ENCODE measurements at regions not wholly inside any gene's neighbourhood (a gene's known extent, or its start where the extent isn't known, plus 50 kb on each side); places are given as distances from the start of the nearest gene placed in this dataset.
"Not testable (repeated sequence)": the region's sequence is repeated elsewhere in the genome, so short reads cannot be mapped to it uniquely, and the experiment has no call there.

- Mint-ChIP-seq H3K9me3 (no peaks in the 10 kb centered on the region), H3K36me3 (ENCODE audit: low read depth) (no peaks in the 10 kb centered on the region), H3K4me1 (no peaks in the 10 kb centered on the region), H3K4me3 (no peak overlapping the region), H3K27ac (no peak overlapping the region), H3K27me3 (no peaks in the 10 kb centered on the region)
- DNase-seq (no peak), ATAC-seq (ENCODE audit: low read depth) (no peak)
- TF ChIP-seq CTCF (IDR thresholded peaks at IDR 0.05) = no peak
- POLR2A ChIA-PET = no interaction called here
- intact Hi-C loops (cut with micrococcal nuclease) = no loop called here
- CTCF ChIA-PET = no interaction called here
Measured at GRCh38 chr12:34233618-34234017, 211.3 kb downstream of the ALG10 start.

- intact Hi-C loops (cut with micrococcal nuclease) = no loop called here
- no peak for TF ChIP-seq CTCF (IDR thresholded peaks at IDR 0.05)
- Mint-ChIP-seq H3K27ac (no peak overlapping the region), H3K36me3 (ENCODE audit: low read depth) (no peaks in the 10 kb centered on the region), H3K27me3 (no peaks in the 10 kb centered on the region), H3K4me1 (no peaks in the 10 kb centered on the region), H3K9me3 (no peaks in the 10 kb centered on the region), H3K4me3 (no peak overlapping the region)
- ChIA-PET CTCF (no interaction called here), POLR2A (no interaction called here)
- no peak for DNase-seq
- ATAC-seq (ENCODE audit: low read depth) = no peak
Measured at GRCh38 chr12:34236073-34236472, 213.8 kb downstream of the ALG10 start.

GRCh38 chr12:34244608-34245007, 222.3 kb downstream of the ALG10 start:
- DNase-seq (no peak), ATAC-seq (ENCODE audit: low read depth) (no peak)
- Mint-ChIP-seq H3K36me3 (ENCODE audit: low read depth) (no peaks in the 10 kb centered on the region), H3K27me3 (no peaks in the 10 kb centered on the region), H3K9me3 (no peaks in the 10 kb centered on the region), H3K4me3 (no peak overlapping the region), H3K27ac (no peak overlapping the region), H3K4me1 (no peaks in the 10 kb centered on the region)
- intact Hi-C loops (cut with micrococcal nuclease) = no loop called here
- CTCF ChIA-PET = no interaction called here
- TF ChIP-seq CTCF (IDR thresholded peaks at IDR 0.05) = no peak
- POLR2A ChIA-PET = no interaction called here

- H3K27me3 Mint-ChIP-seq = no peaks in the 10 kb centered on the region
- H3K36me3 Mint-ChIP-seq (ENCODE audit: low read depth) = no peaks in the 10 kb centered on the region
- intact Hi-C loops (cut with micrococcal nuclease) = no loop called here
- no peak overlapping the region for H3K4me3 Mint-ChIP-seq
- no peak overlapping the region for H3K27ac Mint-ChIP-seq
- ATAC-seq (ENCODE audit: low read depth) = no peak
- H3K4me1 Mint-ChIP-seq = no peaks in the 10 kb centered on the region
- DNase-seq = no peak
- H3K9me3 Mint-ChIP-seq = no peaks in the 10 kb centered on the region
- ChIA-PET CTCF (no interaction called here), POLR2A (no interaction called here)
- no peak for TF ChIP-seq CTCF (IDR thresholded peaks at IDR 0.05)
Measured at GRCh38 chr12:34249271-34249670, 227.0 kb downstream of the ALG10 start.

GRCh38 chr12:34251879-34252278, 229.6 kb downstream of the ALG10 start:
- CTCF ChIA-PET; DNase-seq; H3K27ac Mint-ChIP-seq; intact Hi-C loops (cut with micrococcal nuclease); H3K9me3 Mint-ChIP-seq; H3K4me3 Mint-ChIP-seq; H3K27me3 Mint-ChIP-seq; POLR2A ChIA-PET; ATAC-seq (ENCODE audit: low read depth); H3K4me1 Mint-ChIP-seq; H3K36me3 Mint-ChIP-seq (ENCODE audit: low read depth): not testable (repeated sequence)

- Mint-ChIP-seq H3K4me3 (no peak overlapping the region), H3K36me3 (ENCODE audit: low read depth) (no peaks in the 10 kb centered on the region), H3K4me1 (no peaks in the 10 kb centered on the region), H3K9me3 (no peaks in the 10 kb centered on the region), H3K27me3 (no peaks in the 10 kb centered on the region), H3K27ac (no peak overlapping the region)
- ChIA-PET POLR2A (no interaction called here), CTCF (no interaction called here)
- intact Hi-C loops (cut with micrococcal nuclease) = no loop called here
- ATAC-seq (ENCODE audit: low read depth) (no peak), DNase-seq (no peak)
- TF ChIP-seq CTCF (IDR thresholded peaks at IDR 0.05) = no peak
Measured at GRCh38 chr12:34253674-34254073, 231.4 kb downstream of the ALG10 start.

Measured in activated B cell treated with CpG ODN at 0.5 μM for 24 hours (primary cell).